SH-SY5Y (cell line): ENCODE measurements at regions not wholly inside any gene's neighbourhood (a gene's known extent, or its start where the extent isn't known, plus 50 kb on each side); places are given as distances from the start of the nearest gene placed in this dataset.

Experiments used
- GATA2 ChIP-seq: IDR thresholded peaks from 2 replicates; pipeline ENCODE4 v1.6.1; 2011; ENCODE audit warnings: mild to moderate bottlenecking, low read depth, low read length
- GATA3 ChIP-seq: IDR thresholded peaks from 2 replicates; pipeline ENCODE4 v1.6.1; 2011; ENCODE audit warnings: low read depth, mild to moderate bottlenecking, low read length, moderate library complexity

- TF ChIP-seq GATA2 (no peak), GATA3 (no peak)
These were observed 121.5 kb downstream of the ASCL4 start for GRCh38 chr12:107895966-107896365.
